HEK293T (cell line): ENCODE measurements at regions not wholly inside any gene's neighbourhood (a gene's known extent, or its start where the extent isn't known, plus 50 kb on each side); places are given as distances from the start of the nearest gene placed in this dataset.

Experiments used
- ARNT ChIP-seq: fragments of 450-650 bp; IDR thresholded peaks from 2 replicates; pipeline ENCODE4 v1.6.1; 2017; ENCODE audit warnings: mild to moderate bottlenecking
- BHLHE40 ChIP-seq: fragments of 450-650 bp; IDR thresholded peaks from 2 replicates; pipeline ENCODE4 v1.6.1; 2016; ENCODE audit warnings: mild to moderate bottlenecking, moderate library complexity, borderline replicate concordance
- CTBP1 ChIP-seq: fragments of 450-650 bp; IDR thresholded peaks from 2 replicates; pipeline ENCODE4 v1.6.1; 2016; ENCODE audit warnings: borderline replicate concordance
- ELF4 ChIP-seq: fragments of 450-650 bp; IDR thresholded peaks from 2 replicates; pipeline ENCODE4 v1.6.1; 2017; ENCODE audit warnings: antibody characterized with exemption
- FOXA1 ChIP-seq: fragments of 450-650 bp; IDR thresholded peaks from 2 replicates; pipeline ENCODE4 v1.6.1; 2016; ENCODE audit warnings: mild to moderate bottlenecking
- FOXK2 ChIP-seq: fragments of 450-650 bp; IDR thresholded peaks from 2 replicates; pipeline ENCODE4 v1.6.1; 2016; ENCODE audit warnings: mild to moderate bottlenecking
- FOXM1 ChIP-seq: fragments of 450-650 bp; IDR thresholded peaks from 2 replicates; pipeline ENCODE4 v1.6.1; 2017; ENCODE audit warnings: mild to moderate bottlenecking, borderline replicate concordance
- HDGF ChIP-seq: fragments of 450-650 bp; IDR thresholded peaks from 2 replicates; pipeline ENCODE4 v1.6.1; 2017; ENCODE audit warnings: antibody characterized with exemption, borderline replicate concordance
- NFRKB ChIP-seq: fragments of 450-650 bp; IDR thresholded peaks from 2 replicates; pipeline ENCODE4 v1.6.1; 2016; ENCODE audit warnings: mild to moderate bottlenecking, moderate library complexity
- SP1 ChIP-seq: fragments of 450-650 bp; IDR thresholded peaks from 2 replicates; pipeline ENCODE4 v1.6.1; 2017
- SUZ12 ChIP-seq: fragments of 450-650 bp; IDR thresholded peaks from 2 replicates; pipeline ENCODE4 v1.6.1; 2016; ENCODE audit warnings: mild to moderate bottlenecking
- TARDBP ChIP-seq: fragments of 450-650 bp; IDR thresholded peaks from 2 replicates; pipeline ENCODE4 v1.6.1; 2016
- ZNF384 ChIP-seq: fragments of 450-650 bp; IDR thresholded peaks from 2 replicates; pipeline ENCODE4 v1.6.1; 2016

DNA sequence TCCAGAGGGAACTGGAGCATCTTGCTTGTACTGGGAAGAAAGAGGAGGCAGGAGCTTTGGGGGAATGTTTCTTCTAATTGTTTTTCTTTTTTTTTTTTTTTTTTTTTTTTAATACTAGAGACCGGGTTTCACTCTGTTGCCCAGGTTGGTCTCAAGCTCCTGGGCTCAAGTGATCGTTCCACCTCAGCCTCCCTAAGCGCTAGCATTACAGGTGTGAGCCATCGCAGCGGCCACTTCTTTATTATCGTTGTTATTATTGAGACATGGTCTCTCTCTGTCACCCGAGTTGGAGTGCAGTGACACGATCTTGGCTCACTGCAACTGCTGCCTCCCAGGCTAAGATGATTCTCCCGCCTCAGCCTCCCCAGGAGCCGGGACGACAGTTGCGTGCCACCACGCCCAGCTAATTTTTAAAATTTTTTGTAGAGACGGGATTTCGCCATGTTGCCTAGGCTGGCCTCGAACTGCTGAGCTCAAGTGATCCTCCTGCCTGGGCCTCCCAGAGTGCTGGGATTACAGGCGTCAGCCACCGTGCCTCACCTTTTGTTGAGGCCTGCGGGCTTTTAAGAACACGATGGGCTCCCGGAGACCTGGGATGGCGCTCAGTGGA lies 137.3 kb upstream of the GSE1 start:
- no peak for TF ChIP-seq BHLHE40
- TF ChIP-seq FOXM1 = no peak
- no peak for TF ChIP-seq SP1
- no peak for TF ChIP-seq ELF4
- no peak for TF ChIP-seq ZNF384
- TF ChIP-seq TARDBP = no peak
- TF ChIP-seq CTBP1 = no peak
- no peak for TF ChIP-seq NFRKB
- no peak for TF ChIP-seq HDGF
- no peak for TF ChIP-seq SUZ12
- TF ChIP-seq FOXA1 = no peak
- no peak for TF ChIP-seq FOXK2
- TF ChIP-seq ARNT = no peak
